ENCODE measurements at regions not wholly inside any gene's neighbourhood (a gene's known extent, or its start where the extent isn't known, plus 50 kb on each side); places are given as distances from the start of the nearest gene placed in this dataset.

- TF ChIP-seq CEBPB (tag; IDR thresholded peaks at IDR 0.05) (no peak), EZH2 (IDR thresholded peaks at IDR 0.05; ENCODE audit: borderline replicate concordance, low read depth, low read length) (no peak), POLR2AphosphoS5 (IDR thresholded peaks at IDR 0.05; ENCODE audit: control insufficient read depth, insufficient read depth, low read depth, low read length) (no peak), AFF4 (CRISPR knock-in tag; IDR thresholded peaks at IDR 0.05) (no peak), POLR2A (conservative IDR thresholded peaks at IDR 0.05) (no peak), GATA2 (CRISPR knock-in tag; IDR thresholded peaks at IDR 0.05) (no peak), MBD1 (CRISPR knock-in tag; IDR thresholded peaks at IDR 0.05) (no peak), SUPT5H (IDR thresholded peaks at IDR 0.05) (no peak), FOSL1 (tag; conservative IDR thresholded peaks at IDR 0.05) (no peak), CHD4 (IDR thresholded peaks at IDR 0.05; ENCODE audit: insufficient read depth, insufficient replicate concordance, low read depth, low read length, poor library complexity, severe bottlenecking) (no peak), SFPQ (IDR thresholded peaks at IDR 0.05; ENCODE audit: low read depth, low read length) (no peak)
Measured at GRCh38 chr20:24825591-24825990, 123.5 kb upstream of the CST7 start.
